NAMALWA (cell line): ENCODE measurements at regions not wholly inside any gene's neighbourhood (a gene's known extent, or its start where the extent isn't known, plus 50 kb on each side); places are given as distances from the start of the nearest gene placed in this dataset.
A peak's percentile ranks its signal among the peaks of the same experiment; 100 is the strongest.
"Not testable (repeated sequence)": the region's sequence is repeated elsewhere in the genome, so short reads cannot be mapped to it uniquely, and the experiment has no call there.

ENCODE experiments used
- DNase-seq: peaks from one replicate; pipeline ENCODE4 v3.0.0-alpha.2; 2015; ENCODE audit warnings: low spot score

- DNase-seq = not testable (repeated sequence)
Observed at GRCh38 chr4:53877096-53877495, 187.3 kb downstream of the CHIC2 start.

GRCh38 chr4:53866055-53866454 is 198.3 kb downstream of the CHIC2 start:
- no peak for DNase-seq

GRCh38 chr4:53865054-53865453 is 199.4 kb downstream of the CHIC2 start:
- no peak for DNase-seq

GRCh38 chr4:53863736-53864365 is 200.6 kb downstream of the CHIC2 start:
- DNase-seq = no peak

- no peak for DNase-seq
Observed at GRCh38 chr4:53863158-53863557, 201.2 kb downstream of the CHIC2 start.

GRCh38 chr4:53861856-53862610 is 202.4 kb downstream of the CHIC2 start:
- peak; percentile 19 for DNase-seq

GRCh38 chr4:53859305-53859704 is 205.1 kb downstream of the CHIC2 start:
- no peak for DNase-seq

GRCh38 chr4:53858744-53859143 is 205.7 kb downstream of the CHIC2 start:
- no peak for DNase-seq

GRCh38 chr4:53855581-53856250 is 208.7 kb downstream of the CHIC2 start:
- peak; percentile 63 for DNase-seq

GRCh38 chr4:53854991-53855568 is 209.3 kb downstream of the CHIC2 start:
- DNase-seq = no peak

- DNase-seq = no peak
Observed at GRCh38 chr4:53852343-53852742, 212.1 kb downstream of the CHIC2 start.

GRCh38 chr4:53847965-53848364 is 216.4 kb downstream of the CHIC2 start:
- no peak for DNase-seq

GRCh38 chr4:53844551-53844950 is 219.9 kb downstream of the CHIC2 start:
- DNase-seq = no peak

GRCh38 chr4:53844133-53844532 is 220.3 kb downstream of the CHIC2 start:
- DNase-seq = no peak

GRCh38 chr4:53841711-53842110 is 222.7 kb downstream of the CHIC2 start:
- no peak for DNase-seq

GRCh38 chr4:53840643-53841042 is 223.8 kb downstream of the CHIC2 start:
- DNase-seq = no peak

- DNase-seq = not testable (repeated sequence)
Observed at GRCh38 chr4:53833302-53834003, 231.0 kb downstream of the CHIC2 start.

- DNase-seq = no peak
Observed at GRCh38 chr4:53832549-53832948, 231.9 kb downstream of the CHIC2 start.

- DNase-seq = no peak
Observed at GRCh38 chr4:53830511-53830910, 233.9 kb downstream of the CHIC2 start.

GRCh38 chr4:53821179-53821851 is 230.0 kb upstream of the LNX1 start:
- no peak for DNase-seq

GRCh38 chr4:53818104-53818503 is 226.8 kb upstream of the LNX1 start:
- DNase-seq = no peak

GRCh38 chr4:53816561-53816960 is 225.3 kb upstream of the LNX1 start:
- no peak for DNase-seq
